GM12891 (cell line): ENCODE measurements at regions not wholly inside any gene's neighbourhood (a gene's known extent, or its start where the extent isn't known, plus 50 kb on each side); places are given as distances from the start of the nearest gene placed in this dataset.

Experiments
- POLR2A ChIP-seq: IDR thresholded peaks from 2 replicates; pipeline ENCODE4 v1.6.1; 2011; ENCODE audit warnings: low read depth, low read length, control low read depth
- POLR2AphosphoS5 ChIP-seq: IDR thresholded peaks from 2 replicates; pipeline ENCODE4 v1.6.1; 2011; ENCODE audit warnings: low read depth, low read length, control low read depth
- SPI1 ChIP-seq: IDR thresholded peaks from 2 replicates; pipeline ENCODE4 v1.6.1; 2011; ENCODE audit warnings: low read depth, low read length, control low read depth
- TAF1 ChIP-seq: IDR thresholded peaks from 2 replicates; pipeline ENCODE4 v1.6.1; 2011; ENCODE audit warnings: low read depth, low read length, control low read depth

- no peak for TF ChIP-seq POLR2AphosphoS5
- TF ChIP-seq POLR2A, result no peak
- TF ChIP-seq TAF1, result no peak
- no peak for TF ChIP-seq SPI1
Observed at GRCh38 chr11:91406009-91406408, 818.6 kb upstream of the FAT3 start.
